Stimulated activated CD4-positive, alpha-beta T cell treated with anti-CD3 and anti-CD28 coated beads, Interleukin-1b, Interleukin-23, amount 100 ng/mL, for 48 hours (primary cell): ENCODE measurements at regions not wholly inside any gene's neighbourhood (a gene's known extent, or its start where the extent isn't known, plus 50 kb on each side); places are given as distances from the start of the nearest gene placed in this dataset.

Source experiments
- DNase-seq: peaks from one replicate; pipeline ENCODE4 v3.0.0-alpha.2; 2020

- no peak for DNase-seq
These were observed 629.7 kb upstream of the FZD8 start for GRCh38 chr10:36271627-36272340.

DNA sequence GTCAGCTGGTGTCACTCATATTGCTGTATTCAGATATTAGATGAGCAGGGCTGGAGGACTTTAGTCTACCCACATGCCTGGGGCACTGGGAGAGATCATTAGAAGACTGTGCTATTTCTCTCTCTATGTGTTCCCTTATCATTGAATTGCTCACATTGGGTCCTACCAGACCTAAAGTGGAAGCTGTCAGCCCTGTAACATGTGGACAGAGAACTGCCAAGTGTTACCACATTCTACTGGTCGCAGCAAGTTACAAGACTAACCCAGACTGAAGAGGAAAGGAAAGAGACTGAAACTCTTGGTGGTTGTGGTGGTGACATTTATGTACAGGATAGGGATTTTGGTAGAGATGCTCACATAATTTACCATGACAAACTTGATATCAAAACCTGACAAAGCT is 627.1 kb upstream of the FZD8 start:
- DNase-seq, result no peak

- no peak for DNase-seq
These were observed 624.8 kb upstream of the FZD8 start for GRCh38 chr10:36266923-36267322.

GRCh38 chr10:36265741-36266140 is 623.6 kb upstream of the FZD8 start:
- DNase-seq, result no peak

- DNase-seq, result no peak
These were observed 621.8 kb upstream of the FZD8 start for GRCh38 chr10:36263871-36264270.

GRCh38 chr10:36256948-36257356 is 614.9 kb upstream of the FZD8 start:
- DNase-seq, result no peak

GRCh38 chr10:36256166-36256565 is 614.1 kb upstream of the FZD8 start:
- no peak for DNase-seq

GRCh38 chr10:36254199-36254598 is 612.1 kb upstream of the FZD8 start:
- DNase-seq, result no peak

- no peak for DNase-seq
These were observed 611.6 kb upstream of the FZD8 start for GRCh38 chr10:36253731-36254130.

DNA sequence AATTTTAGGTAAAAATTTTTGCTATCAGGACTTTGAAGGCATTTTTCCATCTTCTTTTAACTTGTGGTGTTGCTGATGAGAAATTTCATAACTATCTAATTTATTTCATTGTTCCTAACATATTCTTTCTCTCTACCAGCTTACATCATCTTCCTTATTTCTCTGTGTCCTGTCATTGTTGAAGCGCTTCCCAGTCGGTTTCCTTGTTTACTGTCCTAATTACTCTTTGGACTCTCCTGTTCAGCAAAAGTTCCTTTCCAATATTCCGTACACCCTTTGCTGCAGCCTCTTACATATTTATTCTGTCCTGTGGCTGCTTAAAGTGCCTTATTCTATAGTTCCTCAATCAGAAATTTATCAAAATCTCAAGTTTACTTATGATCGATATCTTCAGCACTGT is 609.0 kb upstream of the FZD8 start:
- DNase-seq, result no peak

GRCh38 chr10:36248304-36248981 is 606.3 kb upstream of the FZD8 start:
- no peak for DNase-seq

- DNase-seq, result no peak
These were observed 605.4 kb upstream of the FZD8 start for GRCh38 chr10:36247478-36247877.

DNA sequence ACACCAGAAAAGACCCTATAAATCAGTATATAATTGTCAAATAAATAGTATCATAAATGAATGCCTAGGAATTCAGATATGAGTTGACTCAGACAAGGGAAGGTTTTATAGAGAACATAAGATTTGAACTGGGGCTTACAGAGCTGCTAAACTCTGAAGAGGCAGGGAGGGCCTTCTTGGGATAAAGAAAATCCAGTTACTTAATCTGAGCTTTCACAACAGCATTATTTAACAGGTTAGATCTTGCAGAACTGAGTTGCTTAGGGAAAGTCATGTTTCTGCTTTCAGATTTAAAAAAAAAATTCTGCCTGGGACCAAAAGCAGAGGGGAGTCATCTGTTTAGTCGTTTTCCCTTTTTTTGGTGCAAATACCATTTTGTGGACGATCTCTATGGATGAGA is 594.8 kb upstream of the FZD8 start:
- DNase-seq, result no peak

- DNase-seq, result no peak
These were observed 594.2 kb upstream of the FZD8 start for GRCh38 chr10:36236341-36236740.

- no peak for DNase-seq
These were observed 590.8 kb upstream of the FZD8 start for GRCh38 chr10:36232935-36233334.

- DNase-seq, result no peak
These were observed 582.4 kb upstream of the FZD8 start for GRCh38 chr10:36224431-36224985.

DNA sequence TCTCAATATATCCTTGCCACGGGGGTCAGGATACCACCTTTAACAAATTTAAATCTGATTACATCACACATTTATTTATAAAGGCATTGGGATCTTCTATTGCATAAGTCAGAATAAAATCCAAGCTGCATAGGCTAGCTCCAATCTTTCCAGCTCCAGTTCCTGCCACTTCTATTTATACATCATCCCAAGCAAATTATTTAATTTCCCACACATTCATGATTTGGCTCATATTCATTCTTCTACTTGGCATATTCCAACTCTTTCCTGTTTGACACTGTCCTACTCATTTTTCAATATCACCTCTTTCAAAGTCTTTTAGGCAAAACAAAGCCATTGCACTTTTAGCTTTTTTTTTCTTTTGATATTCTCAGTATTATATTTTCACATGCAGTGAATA is 579.0 kb upstream of the FZD8 start:
- no peak for DNase-seq

- DNase-seq, result no peak
These were observed 578.1 kb upstream of the FZD8 start for GRCh38 chr10:36220151-36220550.

- DNase-seq, result no peak
These were observed 569.8 kb upstream of the FZD8 start for GRCh38 chr10:36211856-36212255.

DNA sequence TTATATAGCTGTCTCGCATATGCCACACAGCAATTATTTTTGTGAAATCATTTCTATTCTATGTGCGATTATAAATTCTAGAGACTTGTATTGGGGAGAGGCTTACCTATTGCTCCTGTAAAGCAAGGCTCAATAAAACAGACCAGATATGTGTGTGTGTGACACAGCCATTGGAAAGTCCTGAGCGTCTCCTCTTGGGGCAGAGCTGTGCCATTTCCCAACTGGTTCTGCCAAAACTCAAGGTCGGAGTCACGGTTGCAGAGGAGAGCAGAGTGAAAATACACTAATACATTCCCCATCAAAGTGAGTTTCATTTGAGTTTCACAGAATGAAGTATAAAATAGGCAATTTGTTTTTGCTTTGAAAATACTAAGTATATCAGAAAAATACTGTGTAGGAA is 567.4 kb upstream of the FZD8 start:
- DNase-seq, result no peak

DNA sequence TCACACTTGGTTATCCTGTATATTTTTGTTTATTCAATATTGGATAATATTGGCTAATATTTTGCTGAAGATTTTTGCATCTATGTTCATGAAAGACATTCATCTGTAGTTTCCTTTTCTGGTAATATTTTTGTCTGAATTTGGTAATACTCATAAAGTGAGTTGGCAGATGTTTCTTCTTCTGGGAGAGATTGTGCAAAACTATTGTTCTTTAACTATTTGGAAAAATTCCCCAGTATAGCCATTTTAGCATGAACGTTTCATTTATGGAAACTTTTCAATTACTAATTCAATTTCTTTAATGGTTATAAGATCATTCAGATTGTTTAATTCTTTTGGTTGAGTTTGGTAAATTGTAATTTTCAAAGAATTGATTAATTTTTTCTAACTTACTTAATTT is 560.8 kb upstream of the FZD8 start:
- DNase-seq, result no peak

DNA sequence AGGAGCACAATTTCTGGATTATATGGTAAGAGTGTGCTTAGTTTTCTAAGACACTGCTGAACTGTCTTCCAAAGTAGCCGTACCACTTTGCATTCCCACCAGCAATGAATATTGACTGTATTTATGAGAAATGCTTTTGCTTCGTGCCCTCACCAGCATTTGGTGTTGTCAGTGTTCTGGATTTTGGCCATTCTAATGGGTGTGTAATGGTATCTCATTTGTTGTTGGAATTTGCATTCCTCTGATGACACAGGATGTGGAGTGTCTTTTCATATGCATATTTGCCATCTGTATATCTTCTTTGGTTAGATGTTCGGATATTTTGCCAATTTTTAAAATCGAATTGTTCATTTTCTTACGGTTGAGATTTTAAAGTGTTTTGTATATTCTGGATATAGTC is 558.5 kb upstream of the FZD8 start:
- no peak for DNase-seq

GRCh38 chr10:36198322-36198721 is 556.2 kb upstream of the FZD8 start:
- no peak for DNase-seq

- DNase-seq, result no peak
These were observed 553.3 kb upstream of the FZD8 start for GRCh38 chr10:36195364-36195763.

DNA sequence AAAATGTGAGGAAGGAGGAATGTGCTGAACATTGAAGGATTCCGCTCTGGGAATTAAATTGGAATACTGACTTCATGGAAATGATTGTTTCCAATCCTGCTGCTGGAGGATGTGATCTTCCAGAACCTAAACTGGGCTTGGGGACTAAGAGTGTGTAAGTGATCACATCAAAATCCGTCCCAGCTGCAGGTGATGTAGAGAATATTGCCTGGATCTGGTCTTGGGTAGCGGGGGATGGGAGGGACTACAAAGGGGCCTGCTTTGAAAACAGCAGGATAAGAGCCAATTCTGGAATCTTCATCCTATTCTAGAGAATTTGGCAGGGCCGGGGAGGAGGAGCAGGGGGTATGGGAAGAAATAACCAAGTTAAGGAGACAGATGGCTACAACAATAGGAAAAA is 552.2 kb upstream of the FZD8 start:
- no peak for DNase-seq
